ENCODE measurements at regions not wholly inside any gene's neighbourhood (a gene's known extent, or its start where the extent isn't known, plus 50 kb on each side); places are given as distances from the start of the nearest gene placed in this dataset.

DNA sequence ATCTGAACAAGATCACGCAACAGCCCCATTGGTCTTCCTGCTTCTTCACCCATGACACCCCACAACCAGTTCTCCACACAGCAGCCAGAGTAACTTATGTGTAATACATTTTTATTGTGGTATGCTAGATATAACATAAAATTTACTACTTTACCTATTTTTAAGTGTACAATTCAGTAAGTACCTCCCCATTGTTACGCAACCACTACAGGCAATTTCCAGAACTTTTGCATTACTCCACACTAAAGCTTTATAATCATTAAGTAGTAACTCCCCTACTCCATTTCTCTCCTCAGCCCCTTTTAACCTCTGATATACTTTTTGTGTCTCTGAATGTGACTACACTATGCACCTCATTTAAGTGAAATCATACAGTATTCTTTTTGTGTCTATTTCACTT is 575.4 kb upstream of the CADM1 start:
- TF ChIP-seq, protein P1, sequence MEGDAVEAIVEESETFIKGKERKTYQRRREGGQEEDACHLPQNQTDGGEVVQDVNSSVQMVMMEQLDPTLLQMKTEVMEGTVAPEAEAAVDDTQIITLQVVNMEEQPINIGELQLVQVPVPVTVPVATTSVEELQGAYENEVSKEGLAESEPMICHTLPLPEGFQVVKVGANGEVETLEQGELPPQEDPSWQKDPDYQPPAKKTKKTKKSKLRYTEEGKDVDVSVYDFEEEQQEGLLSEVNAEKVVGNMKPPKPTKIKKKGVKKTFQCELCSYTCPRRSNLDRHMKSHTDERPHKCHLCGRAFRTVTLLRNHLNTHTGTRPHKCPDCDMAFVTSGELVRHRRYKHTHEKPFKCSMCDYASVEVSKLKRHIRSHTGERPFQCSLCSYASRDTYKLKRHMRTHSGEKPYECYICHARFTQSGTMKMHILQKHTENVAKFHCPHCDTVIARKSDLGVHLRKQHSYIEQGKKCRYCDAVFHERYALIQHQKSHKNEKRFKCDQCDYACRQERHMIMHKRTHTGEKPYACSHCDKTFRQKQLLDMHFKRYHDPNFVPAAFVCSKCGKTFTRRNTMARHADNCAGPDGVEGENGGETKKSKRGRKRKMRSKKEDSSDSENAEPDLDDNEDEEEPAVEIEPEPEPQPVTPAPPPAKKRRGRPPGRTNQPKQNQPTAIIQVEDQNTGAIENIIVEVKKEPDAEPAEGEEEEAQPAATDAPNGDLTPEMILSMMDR (IDR thresholded peaks at IDR 0.05): no peak
- TF ChIP-seq POLR2A (IDR thresholded peaks at IDR 0.05): no peak
- Histone ChIP-seq H3K4me3 (no peak overlapping the region), H3K36me3 (no peaks in the 10 kb centered on the region), H3K4me1 (no peaks in the 10 kb centered on the region), H3K27ac (no peak overlapping the region), H3K27me3 (peaks cover 0 to 22% (median 0%) of the 10 kb centered on the region in 4 donors), H3K9me3 (no peaks in the 10 kb centered on the region)
- 93 to 98% methylated on average over 2 of the region's 2 CpGs for WGBS, 2 donors
- intact Hi-C loops (cut with DNase I): no loop called here
- no peak for DNase-seq

DNA sequence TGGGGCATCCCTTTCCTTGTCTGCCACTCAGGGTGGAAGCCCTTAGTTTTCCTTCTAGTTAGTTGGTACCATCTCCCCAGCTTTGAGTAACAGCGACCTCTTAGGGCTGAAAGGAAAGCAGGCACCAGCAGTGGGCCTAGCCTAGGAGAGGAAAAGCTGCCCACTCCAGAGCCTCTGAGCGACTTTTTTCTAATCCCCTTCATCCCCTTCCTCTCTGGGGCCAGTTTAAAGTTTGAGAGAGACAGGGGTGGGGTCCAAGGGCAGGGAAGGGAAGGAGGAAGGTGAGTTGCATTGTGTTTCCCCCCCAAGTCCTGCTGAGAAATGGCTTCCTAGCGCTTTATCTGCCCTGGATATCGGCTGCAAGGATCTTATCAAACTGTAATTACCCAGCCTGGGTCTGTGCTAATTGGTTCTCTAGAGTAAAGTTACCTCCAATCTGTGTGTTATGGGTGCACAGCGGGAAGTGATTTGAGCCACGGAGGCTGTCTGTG is 573.9 kb upstream of the CADM1 start:
- WGBS, 2 donors: 57 to 62% methylated on average over 5 to 6 of the region's 6 CpGs
- peaks cover 0 to 28% (median 0%) of the 10 kb centered on the region in 4 donors for H3K27me3 ChIP-seq
- no peak overlapping the region for H3K4me3 ChIP-seq
- no peak overlapping the region for H3K27ac ChIP-seq
- no peaks in the 10 kb centered on the region for H3K9me3 ChIP-seq
- intact Hi-C loops (cut with DNase I): no loop called here
- DNase-seq: no peak
- TF ChIP-seq, protein P1 (IDR thresholded peaks at IDR 0.05): no peak
- TF ChIP-seq POLR2A (IDR thresholded peaks at IDR 0.05): no peak
- no peaks in the 10 kb centered on the region for H3K36me3 ChIP-seq
- no peaks in the 10 kb centered on the region for H3K4me1 ChIP-seq

DNA sequence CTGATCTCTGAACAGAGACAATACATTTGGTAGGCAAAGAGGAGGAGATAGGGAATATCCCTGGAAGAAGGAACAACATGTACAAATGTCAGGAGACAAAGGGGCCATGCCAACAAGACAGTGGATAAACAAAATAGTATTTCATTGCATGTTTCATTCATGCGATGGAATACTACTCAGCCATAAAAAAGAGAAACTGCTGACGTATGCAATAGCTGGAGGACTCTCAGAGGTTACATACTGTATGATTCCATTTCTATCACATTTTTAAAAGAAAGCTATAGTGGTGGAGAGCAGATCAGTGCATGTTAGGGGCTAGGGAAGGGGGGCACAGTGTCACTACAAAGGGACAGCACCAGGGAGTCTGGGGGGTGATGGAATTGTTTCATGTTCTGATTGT is 572.9 kb upstream of the CADM1 start:
- intact Hi-C loops (cut with DNase I): no loop called here
- no peaks in the 10 kb centered on the region for H3K36me3 ChIP-seq
- TF ChIP-seq, protein P1 (IDR thresholded peaks at IDR 0.05): no peak
- no peak for TF ChIP-seq POLR2A (IDR thresholded peaks at IDR 0.05)
- no peak overlapping the region for H3K4me3 ChIP-seq
- H3K9me3 ChIP-seq: no peaks in the 10 kb centered on the region
- H3K27ac ChIP-seq: no peak overlapping the region
- no peaks in the 10 kb centered on the region for H3K4me1 ChIP-seq
- DNase-seq: no peak
- H3K27me3 ChIP-seq: peaks cover 0 to 22% (median 0%) of the 10 kb centered on the region in 4 donors
- WGBS, 2 donors: 86 to 91% methylated on average over 2 of the region's 2 CpGs

DNA sequence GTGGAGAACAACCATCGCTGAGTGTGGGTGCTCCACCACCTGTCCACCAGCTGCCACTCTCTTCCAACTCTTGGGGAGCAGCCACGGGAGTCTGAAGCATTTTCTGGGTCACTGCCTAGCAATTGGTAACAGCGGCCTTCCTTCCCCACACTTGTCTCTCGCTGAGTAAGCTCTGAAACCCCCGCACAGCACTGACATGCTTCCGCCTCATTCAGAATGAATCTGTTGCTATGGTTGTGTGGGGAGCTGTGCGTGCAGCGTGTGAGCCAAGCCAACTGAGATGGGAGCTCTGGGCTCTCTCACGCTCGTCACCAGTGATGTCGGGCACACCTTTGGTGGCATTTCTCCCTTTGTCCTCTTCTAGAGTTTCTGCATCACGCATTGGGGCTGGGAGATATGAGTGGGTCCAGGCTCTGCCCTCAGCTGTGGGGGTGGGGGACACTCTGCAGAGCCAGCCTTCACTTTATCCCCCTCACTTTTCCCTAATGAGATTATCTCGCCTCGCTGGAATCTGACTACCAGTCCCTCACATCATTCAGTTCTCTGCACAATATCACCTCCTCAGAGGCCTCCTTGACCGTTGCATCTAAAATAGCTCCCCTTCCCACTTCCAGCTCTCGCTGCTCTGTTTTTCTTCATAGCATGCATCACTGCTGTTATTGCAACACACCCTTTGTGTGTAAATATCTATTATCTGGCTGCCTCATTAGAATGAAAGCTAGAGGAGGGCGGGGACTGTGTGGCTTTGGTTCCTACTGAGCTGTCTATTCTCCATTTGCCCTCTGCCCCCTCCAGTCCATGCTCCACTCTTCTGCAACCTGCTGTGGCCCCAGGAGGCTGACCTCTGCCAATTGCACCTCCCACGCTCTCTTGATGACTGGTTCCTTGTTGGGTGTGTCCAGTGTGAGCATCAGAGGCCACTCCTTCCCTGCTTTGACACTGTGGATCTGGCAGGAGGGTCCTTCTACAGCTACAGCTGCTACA is 569.9 kb upstream of the CADM1 start:
- H3K4me3 ChIP-seq: no peak overlapping the region
- H3K36me3 ChIP-seq: no peaks in the 10 kb centered on the region
- H3K9me3 ChIP-seq: no peaks in the 10 kb centered on the region
- H3K27ac ChIP-seq: no peak overlapping the region
- TF ChIP-seq, protein P1 (IDR thresholded peaks at IDR 0.05): no peak
- TF ChIP-seq POLR2A (IDR thresholded peaks at IDR 0.05): no peak
- 55 to 68% methylated on average over 11 to 17 of the region's 18 CpGs for WGBS, 2 donors
- no peaks in the 10 kb centered on the region for H3K4me1 ChIP-seq
- H3K27me3 ChIP-seq: peaks cover 0 to 17% (median 0%) of the 10 kb centered on the region in 4 donors
- intact Hi-C loops (cut with DNase I): no loop called here
- DNase-seq: no peak

Data from esophagus squamous epithelium (tissue), 5 donors.